DND-41 (cell line): ENCODE measurements at regions not wholly inside any gene's neighbourhood (a gene's known extent, or its start where the extent isn't known, plus 50 kb on each side); places are given as distances from the start of the nearest gene placed in this dataset.

Experiments used
- CTCF ChIP-seq: IDR thresholded peaks from 2 replicates; pipeline ENCODE4 v1.5.1; 2012; ENCODE audit warnings: borderline replicate concordance, low read length, moderate library complexity, mild to moderate bottlenecking; ENCODE audit not compliant: poor library complexity, severe bottlenecking; ENCODE audit errors: extremely low read depth
- EZH2 ChIP-seq: IDR thresholded peaks from 3 replicates; pipeline ENCODE4 v1.6.1; 2012; ENCODE audit warnings: borderline replicate concordance, low read depth, mild to moderate bottlenecking, moderate library complexity, low read length, inconsistent platforms; ENCODE audit not compliant: severe bottlenecking

DNA sequence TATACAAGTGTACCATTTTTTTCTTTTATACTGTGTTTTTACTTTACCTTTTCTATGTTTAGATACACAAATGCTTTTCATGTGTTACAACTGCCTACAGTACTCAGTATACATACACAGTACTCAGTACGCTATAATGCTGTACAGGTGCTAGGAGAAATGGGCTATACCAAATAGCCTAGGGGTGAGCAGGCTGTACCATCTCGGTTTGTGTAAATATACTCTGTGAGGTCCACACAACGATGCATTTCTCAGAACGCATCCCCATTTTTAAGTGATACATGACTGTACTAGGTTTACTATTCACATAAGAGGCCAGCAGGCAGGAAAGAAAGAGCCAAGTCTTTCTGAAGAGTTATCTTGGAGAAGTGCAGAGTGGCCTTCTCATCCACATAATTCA lies 426.4 kb upstream of the MTPN start:
- TF ChIP-seq CTCF (no peak), EZH2 (no peak)
